ENCODE measurements at regions not wholly inside any gene's neighbourhood (a gene's known extent, or its start where the extent isn't known, plus 50 kb on each side); places are given as distances from the start of the nearest gene placed in this dataset.

- no peaks in the 10 kb centered on the region for H3K36me3 ChIP-seq (ENCODE audit: control insufficient read depth, insufficient read depth, low read length)
- H3K4me1 ChIP-seq (ENCODE audit: control insufficient read depth, extremely low read depth, insufficient read depth, low read length) = peaks cover 13% of the 10 kb centered on the region
- no peak overlapping the region for H3K9ac ChIP-seq (ENCODE audit: insufficient read depth, low read length)
- no peaks in the 10 kb centered on the region for H4K20me1 ChIP-seq (ENCODE audit: control insufficient read depth, extremely low read depth, insufficient read depth, low read length)
- H3K79me2 ChIP-seq (ENCODE audit: control insufficient read depth, insufficient read depth, low read length) = no peaks in the 10 kb centered on the region
- no peaks in the 10 kb centered on the region for H3K9me3 ChIP-seq (ENCODE audit: control insufficient read depth, insufficient read depth, low read depth, low read length)
- H3K27ac ChIP-seq (ENCODE audit: insufficient read depth, low read length) = no peak overlapping the region
- H3K4me2 ChIP-seq (ENCODE audit: extremely low read depth, insufficient read depth, low read length) = no peak overlapping the region
- no peak overlapping the region for H2AFZ ChIP-seq (ENCODE audit: low read length)
- no peak for DNase-seq (ENCODE audit: low read depth in 2 of 2)
- no peak overlapping the region for H3K4me3 ChIP-seq (replicated peaks in 1 of 4; ENCODE audit: control extremely low read depth in 1 of 4, insufficient read depth in 1 of 4, low read depth in 3 of 4, low read length in 4 of 4)
- TF ChIP-seq EZH2 (IDR thresholded peaks at IDR 0.05; ENCODE audit: low read length, missing control alignments) (no peak), CTCF (conservative IDR thresholded peaks at IDR 0.05 in 1 of 2, IDR thresholded peaks at IDR 0.05 in 1 of 2; ENCODE audit: low read depth in 1 of 2, low read length in 2 of 2) (no peak)
- H3K27me3 ChIP-seq (ENCODE audit: control insufficient read depth, insufficient read depth, low read length) = no peaks in the 10 kb centered on the region
Observed at GRCh38 chr11:87447606-87448005, 409.9 kb downstream of the TMEM135 start.

GRCh38 chr11:87444993-87445392 lies 407.3 kb downstream of the TMEM135 start:
- DNase-seq (ENCODE audit: low read depth in 2 of 2) = peak in 1 of 2 donors; percentile 79
- peak overlapping the region; percentile 24 for H3K27ac ChIP-seq (ENCODE audit: insufficient read depth, low read length)
- H3K9ac ChIP-seq (ENCODE audit: insufficient read depth, low read length) = no peak overlapping the region

GRCh38 chr11:87443707-87444106 lies 406.0 kb downstream of the TMEM135 start:
- H4K20me1 ChIP-seq (ENCODE audit: control insufficient read depth, extremely low read depth, insufficient read depth, low read length) = no peaks in the 10 kb centered on the region
- no peak overlapping the region for H2AFZ ChIP-seq (ENCODE audit: low read length)
- no peaks in the 10 kb centered on the region for H3K27me3 ChIP-seq (ENCODE audit: control insufficient read depth, insufficient read depth, low read length)
- no peak overlapping the region for H3K4me2 ChIP-seq (ENCODE audit: extremely low read depth, insufficient read depth, low read length)
- H3K27ac ChIP-seq (ENCODE audit: insufficient read depth, low read length) = no peak overlapping the region
- TF ChIP-seq EZH2 (IDR thresholded peaks at IDR 0.05; ENCODE audit: low read length, missing control alignments) (no peak), CTCF (conservative IDR thresholded peaks at IDR 0.05 in 1 of 2, IDR thresholded peaks at IDR 0.05 in 1 of 2; ENCODE audit: low read depth in 1 of 2, low read length in 2 of 2) (no peak)
- H3K36me3 ChIP-seq (ENCODE audit: control insufficient read depth, insufficient read depth, low read length) = no peaks in the 10 kb centered on the region
- DNase-seq (ENCODE audit: low read depth in 2 of 2) = peak in 1 of 2 donors; percentile 51
- no peaks in the 10 kb centered on the region for H3K79me2 ChIP-seq (ENCODE audit: control insufficient read depth, insufficient read depth, low read length)
- no peak overlapping the region for H3K9ac ChIP-seq (ENCODE audit: insufficient read depth, low read length)
- no peaks in the 10 kb centered on the region for H3K9me3 ChIP-seq (ENCODE audit: control insufficient read depth, insufficient read depth, low read depth, low read length)
- no peak overlapping the region for H3K4me3 ChIP-seq (replicated peaks in 1 of 4; ENCODE audit: control extremely low read depth in 1 of 4, insufficient read depth in 1 of 4, low read depth in 3 of 4, low read length in 4 of 4)
- H3K4me1 ChIP-seq (ENCODE audit: control insufficient read depth, extremely low read depth, insufficient read depth, low read length) = peaks cover 19% of the 10 kb centered on the region

More at GRCh38 chr11:87444993-87445392, 407.3 kb downstream of the TMEM135 start:
- TF ChIP-seq EZH2 (IDR thresholded peaks at IDR 0.05; ENCODE audit: low read length, missing control alignments) (no peak), CTCF (conservative IDR thresholded peaks at IDR 0.05 in 1 of 2, IDR thresholded peaks at IDR 0.05 in 1 of 2; ENCODE audit: low read depth in 1 of 2, low read length in 2 of 2) (no peak)
- peaks cover 17% of the 10 kb centered on the region for H3K4me1 ChIP-seq (ENCODE audit: control insufficient read depth, extremely low read depth, insufficient read depth, low read length)
- no peaks in the 10 kb centered on the region for H3K79me2 ChIP-seq (ENCODE audit: control insufficient read depth, insufficient read depth, low read length)
- no peak overlapping the region for H3K4me3 ChIP-seq (replicated peaks in 1 of 4; ENCODE audit: control extremely low read depth in 1 of 4, insufficient read depth in 1 of 4, low read depth in 3 of 4, low read length in 4 of 4)
- no peak overlapping the region for H2AFZ ChIP-seq (ENCODE audit: low read length)
- H3K27me3 ChIP-seq (ENCODE audit: control insufficient read depth, insufficient read depth, low read length) = no peaks in the 10 kb centered on the region
- H4K20me1 ChIP-seq (ENCODE audit: control insufficient read depth, extremely low read depth, insufficient read depth, low read length) = no peaks in the 10 kb centered on the region
- no peaks in the 10 kb centered on the region for H3K9me3 ChIP-seq (ENCODE audit: control insufficient read depth, insufficient read depth, low read depth, low read length)
- no peaks in the 10 kb centered on the region for H3K36me3 ChIP-seq (ENCODE audit: control insufficient read depth, insufficient read depth, low read length)
- H3K4me2 ChIP-seq (ENCODE audit: extremely low read depth, insufficient read depth, low read length) = no peak overlapping the region
